B cell (primary cell): ENCODE measurements at regions not wholly inside any gene's neighbourhood (a gene's known extent, or its start where the extent isn't known, plus 50 kb on each side); places are given as distances from the start of the nearest gene placed in this dataset.

Experiments used
- ATAC-seq: fragments of 200-7000 bp; cut with Tn5 transposase; one replicate; pipeline ENCODE4 v1.10.0; 2021; ENCODE audit warnings: low read depth, mild to moderate bottlenecking, moderate number of reproducible peaks, moderate library complexity
- CTCF ChIA-PET: fragments of 350-600 bp; sonication (Branson Sonifier 250); formaldehyde crosslinking; loops from one replicate; lab custom pipeline; 2021; ENCODE audit warnings: antibody characterized with exemption, inconsistent platforms; lab: Charles Lee
- POLR2A ChIA-PET: fragments of 350-600 bp; sonication (Branson Sonifier 250); formaldehyde crosslinking; loops from one replicate; lab custom pipeline; 2021; ENCODE audit warnings: antibody characterized with exemption; lab: Charles Lee
- DNase-seq: peaks from one replicate; pipeline ENCODE4 v3.0.0; 2013
- H2AFZ ChIP-seq: 2 replicates; pipeline ENCODE4 v1.6.1; 2012; ENCODE audit warnings: mild to moderate bottlenecking, low read depth, low read length; ENCODE audit not compliant: insufficient read depth, poor library complexity, severe bottlenecking
- H3K27ac ChIP-seq, 2 donors: 1 replicate in 1 of 2; 2 replicates in 1 of 2; pipeline ENCODE4 v1.5.1; 2012 to 2013; ENCODE audit warnings: low read length in 2 of 2, mild to moderate bottlenecking in 2 of 2, moderate library complexity in 1 of 2
- H3K27me3 ChIP-seq, 4 experiments: fragments of 200-600 bp in 1 of 4; sonication (generic) in 1 of 4; replicated peaks in 1 of 4; 1 replicate in 2 of 4; 2 replicates in 2 of 4; pipeline versions ENCODE4 v1.6.1 to v1.7.0; 2013 to 2016; ENCODE audit warnings: low read length in 3 of 4, mild to moderate bottlenecking in 2 of 4, mixed read lengths in 1 of 4, moderate library complexity in 1 of 4; ENCODE audit not compliant: insufficient read depth in 4 of 4, control insufficient read depth in 3 of 4; ENCODE audit errors: control extremely low read depth in 1 of 4
- H3K36me3 ChIP-seq, 2 experiments: replicated peaks in 1 of 2; 1 replicate in 1 of 2; 2 replicates in 1 of 2; pipeline versions ENCODE4 v1.6.1 to v1.7.1; 2013; ENCODE audit warnings: low read length in 1 of 2; ENCODE audit not compliant: insufficient read depth in 2 of 2, control insufficient read depth in 1 of 2; ENCODE audit errors: control extremely low read depth in 1 of 2, extremely low read depth in 1 of 2
- H3K4me1 ChIP-seq, 2 donors: fragments of 200-600 bp in 1 of 2; sonication (generic) in 1 of 2; 1 replicate in 1 of 2; 2 replicates in 1 of 2; pipeline versions ENCODE4 v1.5.1 to v1.6.1; 2013 to 2017; ENCODE audit warnings: low read length in 2 of 2; ENCODE audit not compliant: control insufficient read depth in 2 of 2, insufficient read depth in 2 of 2
- H3K4me2 ChIP-seq: replicated peaks from 2 replicates; pipeline ENCODE3; 2012; ENCODE audit warnings: mild to moderate bottlenecking, low read depth, low read length; ENCODE audit not compliant: poor library complexity, severe bottlenecking
- H3K4me3 ChIP-seq, 5 experiments: fragments of 200-600 bp in 1 of 5; sonication (generic) in 1 of 5; 1 replicate in 3 of 5; 2 replicates in 2 of 5; pipeline versions ENCODE4 v1.5.1 to v1.7.0; 2011 to 2016; ENCODE audit warnings: low read length in 4 of 5, mild to moderate bottlenecking in 4 of 5, low read depth in 2 of 5, control low read depth in 1 of 5, moderate library complexity in 1 of 5; ENCODE audit not compliant: insufficient read depth in 1 of 5; ENCODE audit errors: control extremely low read depth in 1 of 5, extremely low read depth in 1 of 5
- H3K79me2 ChIP-seq: fragments of 200-600 bp; sonication (generic); one replicate; pipeline ENCODE4 v1.6.0; 2016; ENCODE audit warnings: low read length; ENCODE audit not compliant: control insufficient read depth, insufficient read depth
- H3K9ac ChIP-seq: fragments of 200-600 bp; sonication (generic); 2 replicates; pipeline ENCODE4 v1.6.1; 2017; ENCODE audit warnings: mild to moderate bottlenecking, low read length, moderate library complexity
- H3K9me3 ChIP-seq, 3 donors: one replicate each; pipeline versions ENCODE4 v1.6.1 to v1.7.1; 2013; ENCODE audit warnings: low read length in 2 of 3; ENCODE audit not compliant: control insufficient read depth in 2 of 3, insufficient read depth in 1 of 3; ENCODE audit errors: control extremely low read depth in 1 of 3
- H4K20me1 ChIP-seq: 2 replicates; pipeline ENCODE4 v1.6.0; 2012; ENCODE audit warnings: mild to moderate bottlenecking, low read length; ENCODE audit not compliant: insufficient read depth, control insufficient read depth, poor library complexity, severe bottlenecking
- H3K27ac Mint-ChIP-seq: one replicate; pipeline ENCODE4 v1.8.0; 2021; ENCODE audit warnings: mixed read lengths
- H3K27me3 Mint-ChIP-seq: one replicate; pipeline ENCODE4 v1.8.0; 2021; ENCODE audit warnings: mixed read lengths
- H3K4me1 Mint-ChIP-seq: one replicate; pipeline ENCODE4 v1.8.0; 2021; ENCODE audit warnings: mixed read lengths
- H3K4me3 Mint-ChIP-seq: one replicate; pipeline ENCODE4 v1.8.0; 2021; ENCODE audit warnings: mixed read lengths
- H3K9me3 Mint-ChIP-seq: one replicate; pipeline ENCODE4 v1.8.0; 2022; ENCODE audit warnings: mixed read lengths; ENCODE audit not compliant: insufficient read depth
- CTCF ChIP-seq: fragments of 200-600 bp; IDR thresholded peaks from one replicate; pipeline ENCODE4 v1.8.0; 2022; ENCODE audit warnings: antibody characterized with exemption, mild to moderate bottlenecking
- EZH2 ChIP-seq: IDR thresholded peaks from 2 replicates; pipeline ENCODE4 v1.6.1; 2012; ENCODE audit warnings: borderline replicate concordance, low read depth, mild to moderate bottlenecking, moderate library complexity, low read length; ENCODE audit not compliant: insufficient read depth, poor library complexity, severe bottlenecking
- WGBS: methylation state at CpG from one replicate; pipeline ENCODE4 v1.1.5; 2013; ENCODE audit warnings: missing lambda C conversion rate; ENCODE audit not compliant: insufficient coverage; 5-methylcytosine and 5-hydroxymethylcytosine counted together
- intact Hi-C: fragments of 100-400 bp; cut with micrococcal nuclease; formaldehyde crosslinking; loops from one replicate; pipeline ENCODE4 v1.10.0; 2022

GRCh38 chr3:168394439-168394838, 298.7 kb upstream of the GOLIM4 start:
- Histone ChIP-seq H3K4me3 (no peak overlapping the region), H3K9me3 (no peaks in the 10 kb centered on the region), H3K4me1 (no peaks in the 10 kb centered on the region), H2AFZ (no peak overlapping the region), H3K79me2 (no peaks in the 10 kb centered on the region), H3K27ac (no peak overlapping the region), H3K4me2 (no peak overlapping the region), H3K36me3 (no peaks in the 10 kb centered on the region), H3K27me3 (no peaks in the 10 kb centered on the region), H4K20me1 (no peaks in the 10 kb centered on the region), H3K9ac (no peak overlapping the region)
- 80% methylated on average over 1 of the region's 2 CpGs for WGBS
- ChIA-PET POLR2A (no interaction called here), CTCF (no interaction called here)
- H3K4me1 Mint-ChIP-seq, result no peaks in the 10 kb centered on the region
- intact Hi-C loops, result no loop called here
- no peaks in the 10 kb centered on the region for H3K27me3 Mint-ChIP-seq
- no peak overlapping the region for H3K4me3 Mint-ChIP-seq
- H3K9me3 Mint-ChIP-seq, result no peaks in the 10 kb centered on the region
- ATAC-seq (no peak), DNase-seq (no peak)
- H3K27ac Mint-ChIP-seq, result no peak overlapping the region
- no peak for TF ChIP-seq CTCF
- no peak for TF ChIP-seq EZH2

- H3K27me3 Mint-ChIP-seq, result no peaks in the 10 kb centered on the region
- H4K20me1 ChIP-seq, result no peaks in the 10 kb centered on the region
- intact Hi-C loops, result no loop called here
- H2AFZ ChIP-seq, result no peak overlapping the region
- no peak overlapping the region for H3K4me3 ChIP-seq
- no peaks in the 10 kb centered on the region for H3K36me3 ChIP-seq
- no peaks in the 10 kb centered on the region for H3K4me1 Mint-ChIP-seq
- H3K4me3 Mint-ChIP-seq, result no peak overlapping the region
- no peaks in the 10 kb centered on the region for H3K27me3 ChIP-seq
- no peaks in the 10 kb centered on the region for H3K4me1 ChIP-seq
- TF ChIP-seq CTCF (no peak), EZH2 (no peak)
- POLR2A ChIA-PET, result no interaction called here
- ATAC-seq (no peak), DNase-seq (no peak)
- H3K27ac Mint-ChIP-seq, result no peak overlapping the region
- CTCF ChIA-PET, result no interaction called here
- H3K4me2 ChIP-seq, result no peak overlapping the region
- H3K9ac ChIP-seq, result no peak overlapping the region
- H3K9me3 ChIP-seq, result peaks cover 0 to 10% (median 0%) of the 10 kb centered on the region in 3 donors
- H3K79me2 ChIP-seq, result no peaks in the 10 kb centered on the region
- peaks cover 5% of the 10 kb centered on the region for H3K9me3 Mint-ChIP-seq
- H3K27ac ChIP-seq, result no peak overlapping the region
These were observed 290.6 kb upstream of the GOLIM4 start for GRCh38 chr3:168386301-168386700.
